GM18858 (cell line): ENCODE measurements at regions not wholly inside any gene's neighbourhood (a gene's known extent, or its start where the extent isn't known, plus 50 kb on each side); places are given as distances from the start of the nearest gene placed in this dataset.
A peak's percentile ranks its signal among the peaks of the same experiment; 100 is the strongest.

Experiments
- ATAC-seq: cut with Tn5 transposase; IDR thresholded peaks from one replicate; pipeline ENCODE4 v1.9.1; 2021; ENCODE audit not compliant: unreplicated experiment

GRCh38 chr1:214923278-214923915, 159.1 kb upstream of the KCNK2 start:
- peak; percentile 44 for ATAC-seq

- ATAC-seq: no peak
These were observed 154.7 kb upstream of the KCNK2 start for GRCh38 chr1:214927796-214928195.

- no peak for ATAC-seq
These were observed 154.0 kb upstream of the KCNK2 start for GRCh38 chr1:214928574-214928973.

GRCh38 chr1:214933375-214933774, 149.2 kb upstream of the KCNK2 start:
- ATAC-seq: no peak

GRCh38 chr1:214934045-214934444, 148.5 kb upstream of the KCNK2 start:
- ATAC-seq: no peak

- no peak for ATAC-seq
These were observed 147.3 kb upstream of the KCNK2 start for GRCh38 chr1:214935258-214935657.

- no peak for ATAC-seq
These were observed 143.4 kb upstream of the KCNK2 start for GRCh38 chr1:214939180-214939579.

- ATAC-seq: no peak
These were observed 141.5 kb upstream of the KCNK2 start for GRCh38 chr1:214941061-214941460.

GRCh38 chr1:214943054-214943453, 139.5 kb upstream of the KCNK2 start:
- no peak for ATAC-seq

- ATAC-seq: no peak
These were observed 135.9 kb upstream of the KCNK2 start for GRCh38 chr1:214946615-214947014.

- ATAC-seq: no peak
These were observed 129.9 kb upstream of the KCNK2 start for GRCh38 chr1:214952648-214953047.

GRCh38 chr1:214953901-214954616, 128.5 kb upstream of the KCNK2 start:
- no peak for ATAC-seq

- no peak for ATAC-seq
These were observed 128.0 kb upstream of the KCNK2 start for GRCh38 chr1:214954617-214954949.

- no peak for ATAC-seq
These were observed 125.0 kb upstream of the KCNK2 start for GRCh38 chr1:214957330-214958137.

GRCh38 chr1:214958486-214958885, 124.1 kb upstream of the KCNK2 start:
- no peak for ATAC-seq

- no peak for ATAC-seq
These were observed 116.2 kb upstream of the KCNK2 start for GRCh38 chr1:214966346-214966745.

GRCh38 chr1:214967865-214968575, 114.5 kb upstream of the KCNK2 start:
- no peak for ATAC-seq

GRCh38 chr1:214970016-214970415, 112.5 kb upstream of the KCNK2 start:
- ATAC-seq: no peak

GRCh38 chr1:214971071-214971470, 111.5 kb upstream of the KCNK2 start:
- ATAC-seq: no peak

- no peak for ATAC-seq
These were observed 108.5 kb upstream of the KCNK2 start for GRCh38 chr1:214974002-214974401.

GRCh38 chr1:214976665-214977064, 105.9 kb upstream of the KCNK2 start:
- no peak for ATAC-seq
